GM19023 (cell line): ENCODE measurements at regions not wholly inside any gene's neighbourhood (a gene's known extent, or its start where the extent isn't known, plus 50 kb on each side); places are given as distances from the start of the nearest gene placed in this dataset.

Experiments
- ATAC-seq: cut with Tn5 transposase; IDR thresholded peaks from one replicate; pipeline ENCODE4 v1.9.1; 2021; ENCODE audit warnings: mild to moderate bottlenecking, moderate library complexity; ENCODE audit not compliant: unreplicated experiment

GRCh38 chr7:30212701-30213111, 71.7 kb upstream of the ZNRF2 start:
- ATAC-seq, result no peak

DNA sequence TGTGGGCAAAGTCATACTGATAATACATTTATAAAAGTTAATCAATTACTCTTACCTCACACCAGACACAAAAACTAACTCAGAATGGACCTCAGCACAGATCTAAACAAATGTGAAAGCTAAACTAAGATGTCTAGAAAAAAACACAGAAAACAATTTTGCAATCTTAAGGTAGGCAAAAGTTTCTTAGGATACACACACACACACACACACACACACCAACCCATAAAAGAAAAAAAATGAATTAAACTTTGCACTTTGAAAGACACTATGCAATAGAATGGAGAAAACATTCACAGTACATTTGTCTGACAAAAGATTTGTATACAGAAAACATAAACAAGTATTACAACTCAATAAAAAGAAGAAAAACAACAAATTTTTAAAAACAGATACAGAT, 70.8 kb upstream of the ZNRF2 start:
- ATAC-seq, result no peak

GRCh38 chr7:30214651-30215137, 69.7 kb upstream of the ZNRF2 start:
- peak; percentile 70 for ATAC-seq

GRCh38 chr7:30221764-30222163, 62.6 kb upstream of the ZNRF2 start:
- no peak for ATAC-seq

DNA sequence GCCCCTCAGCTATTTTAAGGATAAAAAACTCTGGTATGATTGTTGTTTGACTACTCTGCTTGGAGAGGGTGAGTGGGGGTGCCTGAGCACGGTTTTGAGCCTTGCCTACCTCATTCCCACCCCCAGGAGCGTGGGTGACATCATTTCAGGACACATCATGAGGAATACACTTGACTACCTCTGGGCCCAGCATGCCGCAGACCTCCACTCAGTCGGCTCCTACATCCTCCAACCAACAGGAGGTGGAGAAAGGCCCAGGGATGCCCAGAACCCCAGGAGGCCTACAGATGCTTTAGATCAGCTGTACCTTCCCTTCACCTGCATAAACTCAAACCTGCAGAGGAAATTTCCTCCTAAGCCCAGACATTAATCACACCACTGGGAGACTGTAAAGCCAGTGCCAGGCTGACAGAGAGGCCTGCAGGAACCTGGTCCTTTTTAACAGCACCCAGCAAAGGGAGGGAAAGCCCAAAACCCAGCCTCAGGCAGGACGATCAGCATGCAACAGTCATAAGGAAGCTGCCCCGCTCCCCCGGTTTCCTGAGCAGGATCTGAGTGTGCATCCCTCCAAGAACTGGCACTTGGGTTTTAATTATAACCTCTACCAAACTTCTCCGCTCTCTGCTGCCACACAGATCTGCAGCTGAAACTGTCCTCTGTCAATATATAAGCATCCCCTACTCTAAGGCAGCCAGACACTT, 61.7 kb upstream of the ZNRF2 start:
- ATAC-seq, result no peak

- no peak for ATAC-seq
Measured at GRCh38 chr7:30223896-30224295, 60.5 kb upstream of the ZNRF2 start.

GRCh38 chr7:30224511-30225062, 59.8 kb upstream of the ZNRF2 start:
- ATAC-seq, result peak; percentile 50

GRCh38 chr7:30225863-30226613, 58.4 kb upstream of the ZNRF2 start:
- peak; percentile 75 for ATAC-seq

- no peak for ATAC-seq
Measured at GRCh38 chr7:30226614-30227268, 57.7 kb upstream of the ZNRF2 start.

- no peak for ATAC-seq
Measured at GRCh38 chr7:30231271-30231670, 53.1 kb upstream of the ZNRF2 start.

GRCh38 chr7:30232391-30232790, 52.0 kb upstream of the ZNRF2 start:
- no peak for ATAC-seq
